Chondrocyte (in vitro differentiated cells): ENCODE measurements at regions not wholly inside any gene's neighbourhood (a gene's known extent, or its start where the extent isn't known, plus 50 kb on each side); places are given as distances from the start of the nearest gene placed in this dataset.

Experiments
- DNase-seq: peaks from one replicate; pipeline ENCODE4 v3.0.0; 2021; ENCODE audit warnings: mixed read lengths, low spot score
- H3K27ac Mint-ChIP-seq: one replicate; pipeline ENCODE4 v1.8.0; 2021; ENCODE audit warnings: mild to moderate bottlenecking, moderate library complexity, mixed read lengths; ENCODE audit not compliant: unreplicated experiment
- H3K27me3 Mint-ChIP-seq: 2 replicates; pipeline ENCODE4 v1.8.0; 2021; ENCODE audit warnings: low read depth, mixed read lengths
- H3K36me3 Mint-ChIP-seq: 2 replicates; pipeline ENCODE4 v1.8.0; 2021; ENCODE audit warnings: low read depth, mixed read lengths
- H3K4me1 Mint-ChIP-seq: 2 replicates; pipeline ENCODE4 v1.8.0; 2021; ENCODE audit warnings: low read depth, mild to moderate bottlenecking, mixed read lengths
- H3K4me3 Mint-ChIP-seq: one replicate; pipeline ENCODE4 v1.8.0; 2021; ENCODE audit warnings: mild to moderate bottlenecking, moderate library complexity, mixed read lengths; ENCODE audit not compliant: unreplicated experiment
- H3K9me3 Mint-ChIP-seq: 2 replicates; pipeline ENCODE4 v1.8.0; 2021; ENCODE audit warnings: low read depth, mixed read lengths
- CTCF ChIP-seq: fragments of 200-600 bp; sonication (generic); IDR thresholded peaks from 2 replicates; pipeline ENCODE4 v1.5.0; 2021; ENCODE audit warnings: antibody characterized with exemption, mild to moderate bottlenecking, moderate library complexity

GRCh38 chr16:8355675-8356074 is 234.6 kb downstream of the TMEM114 start:
- Mint-ChIP-seq H3K27me3 (no peaks in the 10 kb centered on the region), H3K4me1 (no peaks in the 10 kb centered on the region), H3K27ac (no peak overlapping the region), H3K4me3 (no peak overlapping the region), H3K36me3 (no peaks in the 10 kb centered on the region), H3K9me3 (peaks cover 5% of the 10 kb centered on the region)
- TF ChIP-seq CTCF: no peak
- DNase-seq: no peak

- H3K9me3 Mint-ChIP-seq: peaks cover 28% of the 10 kb centered on the region
- no peak for TF ChIP-seq CTCF
- no peaks in the 10 kb centered on the region for H3K27me3 Mint-ChIP-seq
- DNase-seq: no peak
- no peaks in the 10 kb centered on the region for H3K36me3 Mint-ChIP-seq
- no peak overlapping the region for H3K27ac Mint-ChIP-seq
- no peaks in the 10 kb centered on the region for H3K4me1 Mint-ChIP-seq
- no peak overlapping the region for H3K4me3 Mint-ChIP-seq
Measured at GRCh38 chr16:8346294-8346693, 244.0 kb downstream of the TMEM114 start.

GRCh38 chr16:8342276-8342675 is 248.0 kb downstream of the TMEM114 start:
- Mint-ChIP-seq H3K9me3 (peaks cover 22% of the 10 kb centered on the region), H3K27ac (no peak overlapping the region), H3K27me3 (no peaks in the 10 kb centered on the region), H3K36me3 (no peaks in the 10 kb centered on the region), H3K4me1 (no peaks in the 10 kb centered on the region), H3K4me3 (no peak overlapping the region)
- DNase-seq: no peak
- no peak for TF ChIP-seq CTCF

GRCh38 chr16:8330761-8331160 is 259.6 kb downstream of the TMEM114 start:
- no peaks in the 10 kb centered on the region for H3K27me3 Mint-ChIP-seq
- no peak overlapping the region for H3K27ac Mint-ChIP-seq
- peaks cover 15% of the 10 kb centered on the region for H3K9me3 Mint-ChIP-seq
- no peaks in the 10 kb centered on the region for H3K36me3 Mint-ChIP-seq
- no peak for DNase-seq
- no peaks in the 10 kb centered on the region for H3K4me1 Mint-ChIP-seq
- TF ChIP-seq CTCF: no peak
- H3K4me3 Mint-ChIP-seq: no peak overlapping the region

GRCh38 chr16:8326232-8326631 is 264.1 kb downstream of the TMEM114 start:
- H3K4me1 Mint-ChIP-seq: no peaks in the 10 kb centered on the region
- H3K9me3 Mint-ChIP-seq: peaks cover 19% of the 10 kb centered on the region
- no peak overlapping the region for H3K27ac Mint-ChIP-seq
- no peaks in the 10 kb centered on the region for H3K36me3 Mint-ChIP-seq
- no peak for DNase-seq
- no peak overlapping the region for H3K4me3 Mint-ChIP-seq
- TF ChIP-seq CTCF: no peak
- no peaks in the 10 kb centered on the region for H3K27me3 Mint-ChIP-seq
